Esophagus muscularis mucosa (tissue), 4 donors: ENCODE measurements at regions not wholly inside any gene's neighbourhood (a gene's known extent, or its start where the extent isn't known, plus 50 kb on each side); places are given as distances from the start of the nearest gene placed in this dataset.

Experiments used
- DNase-seq: peaks from one replicate; pipeline ENCODE4 v3.0.0-alpha.2; 2017; ENCODE audit errors: extremely low spot score
- H3K27ac ChIP-seq, 4 donors: fragments of 200-600 bp; sonication (generic); replicated peaks in 1 of 4; 1 replicate in 3 of 4; 2 replicates in 1 of 4; pipeline ENCODE4 v1.5.1; 2016 to 2019; ENCODE audit warnings: mild to moderate bottlenecking in 1 of 4
- H3K27me3 ChIP-seq, 4 donors: fragments of 200-600 bp; sonication (generic); one replicate each; pipeline versions ENCODE4 v1.5.1 to v1.6.0; 2016 to 2019
- H3K36me3 ChIP-seq, 4 donors: fragments of 200-600 bp; sonication (generic); one replicate each; pipeline ENCODE4 v1.5.1; 2016 to 2019
- H3K4me1 ChIP-seq, 4 donors: fragments of 200-600 bp; sonication (generic); one replicate each; pipeline ENCODE4 v1.5.1; 2016 to 2019
- H3K4me3 ChIP-seq, 4 donors: fragments of 200-600 bp; sonication (generic); 1 replicate in 2 of 4; 2 replicates in 2 of 4; pipeline ENCODE4 v1.5.1; 2016 to 2019; ENCODE audit warnings: mild to moderate bottlenecking in 4 of 4, moderate library complexity in 1 of 4
- H3K9me3 ChIP-seq, 4 donors: fragments of 200-600 bp; sonication (generic); 1 replicate in 3 of 4; 2 replicates in 1 of 4; pipeline ENCODE4 v1.5.1; 2016 to 2019
- CTCF ChIP-seq, 3 experiments: fragments of 200-600 bp in 2 of 3; fragments of 450-650 bp in 1 of 3; sonication (generic) in 2 of 3; IDR thresholded peaks; one replicate each; pipeline ENCODE4 v1.5.1; 2017 to 2019; ENCODE audit warnings: antibody characterized with exemption in 3 of 3, mild to moderate bottlenecking in 2 of 3, moderate library complexity in 1 of 3
- EP300 ChIP-seq: sonication (generic); formaldehyde crosslinking; IDR thresholded peaks from one replicate; pipeline ENCODE4 v1.6.1; 2017; ENCODE audit warnings: antibody characterized with exemption
- POLR2A ChIP-seq: fragments of 450-650 bp; IDR thresholded peaks from one replicate; pipeline ENCODE4 v1.6.1; 2017; ENCODE audit warnings: antibody characterized with exemption, moderate library complexity, mild to moderate bottlenecking, low read depth
- POLR2AphosphoS5 ChIP-seq, 2 donors: sonication (generic); formaldehyde crosslinking; IDR thresholded peaks; one replicate each; pipeline ENCODE4 v1.6.1; 2017; ENCODE audit warnings: antibody characterized with exemption in 2 of 2
- WGBS: methylation state at CpG from one replicate; pipeline ENCODE4 v1.1.5; 2018; 5-methylcytosine and 5-hydroxymethylcytosine counted together
- intact Hi-C: fragments of 100-400 bp; cut with DNase I; formaldehyde crosslinking; loops from one replicate; pipeline ENCODE4 v1.15.1; 2023

- Histone ChIP-seq H3K27ac (no peak overlapping the region), H3K27me3 (peaks cover 0 to 44% (median 0%) of the 10 kb centered on the region in 4 donors), H3K9me3 (peaks cover 0 to 13% (median 11%) of the 10 kb centered on the region in 4 donors), H3K4me1 (peaks cover 0 to 12% (median 5%) of the 10 kb centered on the region in 4 donors), H3K4me3 (no peak overlapping the region), H3K36me3 (no peaks in the 10 kb centered on the region)
- 82% methylated on average over 14 of the region's 16 CpGs for WGBS
- TF ChIP-seq CTCF (IDR thresholded peaks at IDR 0.05) = no peak
- no peak for TF ChIP-seq POLR2A
- TF ChIP-seq EP300 = no peak
- no peak for TF ChIP-seq POLR2AphosphoS5 (IDR thresholded peaks at IDR 0.05)
- no peak for DNase-seq
- intact Hi-C loops = no loop called here
Measured at GRCh38 chr17:77036136-77036840, 104.5 kb upstream of the SEC14L1 start.

GRCh38 chr17:77036841-77037381 is 103.9 kb upstream of the SEC14L1 start:
- Histone ChIP-seq H3K27ac (no peak overlapping the region), H3K27me3 (peaks cover 0 to 44% (median 0%) of the 10 kb centered on the region in 4 donors), H3K4me3 (no peak overlapping the region), H3K9me3 (peaks cover 0 to 6% (median 5%) of the 10 kb centered on the region in 4 donors), H3K36me3 (no peaks in the 10 kb centered on the region), H3K4me1 (peaks cover 0 to 12% (median 5%) of the 10 kb centered on the region in 4 donors)
- TF ChIP-seq POLR2A = no peak
- TF ChIP-seq POLR2AphosphoS5 (IDR thresholded peaks at IDR 0.05) = no peak
- no peak for TF ChIP-seq CTCF (IDR thresholded peaks at IDR 0.05)
- no peak for TF ChIP-seq EP300
- 43% methylated on average over 23 of the region's 23 CpGs for WGBS
- no peak for DNase-seq
- intact Hi-C loops = no loop called here

GRCh38 chr17:77037943-77038342 is 102.8 kb upstream of the SEC14L1 start:
- Histone ChIP-seq H3K36me3 (no peaks in the 10 kb centered on the region), H3K4me3 (no peak overlapping the region), H3K9me3 (no peaks in the 10 kb centered on the region), H3K27ac (no peak overlapping the region), H3K27me3 (peaks cover 0 to 39% (median 0%) of the 10 kb centered on the region in 4 donors), H3K4me1 (peaks cover 0 to 12% (median 5%) of the 10 kb centered on the region in 4 donors)
- intact Hi-C loops = no loop called here
- no peak for DNase-seq
- no peak for TF ChIP-seq CTCF (IDR thresholded peaks at IDR 0.05)
- no peak for TF ChIP-seq POLR2AphosphoS5 (IDR thresholded peaks at IDR 0.05)
- WGBS = 81% methylated on average over 7 of the region's 7 CpGs

- Histone ChIP-seq H3K27me3 (peaks cover 0 to 30% (median 0%) of the 10 kb centered on the region in 4 donors), H3K27ac (no peak overlapping the region), H3K36me3 (no peaks in the 10 kb centered on the region), H3K4me3 (no peak overlapping the region), H3K4me1 (peaks cover 0 to 12% (median 5%) of the 10 kb centered on the region in 4 donors), H3K9me3 (no peaks in the 10 kb centered on the region)
- no peak for DNase-seq
- TF ChIP-seq EP300 = no peak
- TF ChIP-seq CTCF (IDR thresholded peaks at IDR 0.05) = no peak
- no peak for TF ChIP-seq POLR2A
- no peak for TF ChIP-seq POLR2AphosphoS5 (IDR thresholded peaks at IDR 0.05)
- 83% methylated on average over 20 of the region's 20 CpGs for WGBS
- intact Hi-C loops = no loop called here
Measured at GRCh38 chr17:77038884-77039555, 101.7 kb upstream of the SEC14L1 start.
